ENCODE measurements at regions not wholly inside any gene's neighbourhood (a gene's known extent, or its start where the extent isn't known, plus 50 kb on each side); places are given as distances from the start of the nearest gene placed in this dataset.
"Not testable (repeated sequence)": the region's sequence is repeated elsewhere in the genome, so short reads cannot be mapped to it uniquely, and the experiment has no call there.

- TF ChIP-seq, protein P1, sequence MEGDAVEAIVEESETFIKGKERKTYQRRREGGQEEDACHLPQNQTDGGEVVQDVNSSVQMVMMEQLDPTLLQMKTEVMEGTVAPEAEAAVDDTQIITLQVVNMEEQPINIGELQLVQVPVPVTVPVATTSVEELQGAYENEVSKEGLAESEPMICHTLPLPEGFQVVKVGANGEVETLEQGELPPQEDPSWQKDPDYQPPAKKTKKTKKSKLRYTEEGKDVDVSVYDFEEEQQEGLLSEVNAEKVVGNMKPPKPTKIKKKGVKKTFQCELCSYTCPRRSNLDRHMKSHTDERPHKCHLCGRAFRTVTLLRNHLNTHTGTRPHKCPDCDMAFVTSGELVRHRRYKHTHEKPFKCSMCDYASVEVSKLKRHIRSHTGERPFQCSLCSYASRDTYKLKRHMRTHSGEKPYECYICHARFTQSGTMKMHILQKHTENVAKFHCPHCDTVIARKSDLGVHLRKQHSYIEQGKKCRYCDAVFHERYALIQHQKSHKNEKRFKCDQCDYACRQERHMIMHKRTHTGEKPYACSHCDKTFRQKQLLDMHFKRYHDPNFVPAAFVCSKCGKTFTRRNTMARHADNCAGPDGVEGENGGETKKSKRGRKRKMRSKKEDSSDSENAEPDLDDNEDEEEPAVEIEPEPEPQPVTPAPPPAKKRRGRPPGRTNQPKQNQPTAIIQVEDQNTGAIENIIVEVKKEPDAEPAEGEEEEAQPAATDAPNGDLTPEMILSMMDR (IDR thresholded peaks at IDR 0.05; ENCODE audit: insufficient read depth, low read length, missing control alignments): no peak
- no peak for DNase-seq (ENCODE audit: low read depth, low spot score)
- CTCF ChIA-PET: no interaction called here
- no peak overlapping the region for H3K4me3 ChIP-seq (ENCODE audit: low read depth, low read length)
- POLR2A ChIA-PET: no interaction called here
Measured at GRCh38 chr9:124084087-124084486, 72.5 kb downstream of the LHX2 start.

GRCh38 chr9:124087226-124087625 is 75.7 kb downstream of the LHX2 start:
- DNase-seq (ENCODE audit: low read depth, low spot score): no peak
- ChIA-PET POLR2A (no interaction called here), CTCF (no interaction called here)
- H3K4me3 ChIP-seq (ENCODE audit: low read depth, low read length): no peak overlapping the region
- TF ChIP-seq, protein P1 (IDR thresholded peaks at IDR 0.05; ENCODE audit: insufficient read depth, low read length, missing control alignments): no peak

GRCh38 chr9:124088476-124088837 is 76.9 kb downstream of the LHX2 start:
- TF ChIP-seq, protein P1 (IDR thresholded peaks at IDR 0.05; ENCODE audit: insufficient read depth, low read length, missing control alignments): no peak
- POLR2A ChIA-PET: no interaction called here
- no peak for DNase-seq (ENCODE audit: low read depth, low spot score)
- CTCF ChIA-PET: no interaction called here
- H3K4me3 ChIP-seq (ENCODE audit: low read depth, low read length): no peak overlapping the region

- H3K4me3 ChIP-seq (ENCODE audit: low read depth, low read length); DNase-seq (ENCODE audit: low read depth, low spot score); POLR2A ChIA-PET: not testable (repeated sequence)
- CTCF ChIA-PET: interaction anchor here (1.1 kb wide), 1 partner anchor 37 kb away, joined by 3 read pairs; no protein-coding TSS in a partner anchor
Measured at GRCh38 chr9:124089631-124090488, 78.3 kb downstream of the LHX2 start.

GRCh38 chr9:124098141-124098905 is 86.8 kb downstream of the LHX2 start:
- POLR2A ChIA-PET: no interaction called here
- H3K4me3 ChIP-seq (ENCODE audit: low read depth, low read length): no peak overlapping the region
- CTCF ChIA-PET: no interaction called here
- no peak for DNase-seq (ENCODE audit: low read depth, low spot score)
- TF ChIP-seq, protein P1 (IDR thresholded peaks at IDR 0.05; ENCODE audit: insufficient read depth, low read length, missing control alignments): no peak

DNA sequence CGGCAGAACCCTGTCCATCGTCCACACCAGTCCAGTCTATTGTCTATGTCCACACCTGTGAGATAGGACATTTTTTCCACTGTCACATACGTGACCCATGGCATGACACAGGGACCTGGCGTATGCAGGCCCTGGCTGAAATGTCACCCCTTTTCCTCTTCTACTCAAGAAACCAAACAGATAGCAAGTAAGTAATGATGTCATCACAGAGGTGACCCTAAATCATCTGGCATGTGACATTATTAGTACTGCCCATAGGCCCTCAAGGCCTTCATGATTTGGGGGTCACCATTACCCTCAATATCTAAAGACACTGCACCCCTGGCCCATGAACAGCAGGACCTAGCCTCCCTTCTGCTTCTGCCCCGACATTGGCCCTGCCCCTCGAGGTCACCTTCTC is 88.3 kb downstream of the LHX2 start:
- TF ChIP-seq, protein P1 (IDR thresholded peaks at IDR 0.05; ENCODE audit: insufficient read depth, low read length, missing control alignments): no peak
- no peak for DNase-seq (ENCODE audit: low read depth, low spot score)
- ChIA-PET CTCF (no interaction called here), POLR2A (no interaction called here)
- H3K4me3 ChIP-seq (ENCODE audit: low read depth, low read length): no peak overlapping the region

All from AG04449 (cell line).